Bronchial epithelial cell (primary cell): ENCODE measurements at regions not wholly inside any gene's neighbourhood (a gene's known extent, or its start where the extent isn't known, plus 50 kb on each side); places are given as distances from the start of the nearest gene placed in this dataset.

Experiments
- DNase-seq: peaks from one replicate; pipeline ENCODE4 v3.0.0-alpha.2; 2010; ENCODE audit warnings: low read depth
- FAIRE-seq: peaks from 2 replicates; lab custom pipeline; 2011; peaks lifted over from hg19 to GRCh38; lab: Jason Lieb, UNC
- H3K27me3 ChIP-seq: 2 replicates; pipeline ENCODE4 v1.5.1; 2011; ENCODE audit warnings: low read length; ENCODE audit not compliant: control insufficient read depth, insufficient read depth
- H3K36me3 ChIP-seq: 2 replicates; pipeline ENCODE4 v1.5.1; 2011; ENCODE audit warnings: low read length; ENCODE audit not compliant: control insufficient read depth, insufficient read depth
- H3K4me3 ChIP-seq: 2 replicates; pipeline ENCODE4 v1.5.1; 2011; ENCODE audit warnings: mild to moderate bottlenecking, low read depth, low read length, control low read depth
- CTCF ChIP-seq: IDR thresholded peaks from 2 replicates; pipeline ENCODE4 v1.5.1; 2011; ENCODE audit warnings: mild to moderate bottlenecking, moderate library complexity, low read length, control low read depth, inconsistent platforms; ENCODE audit not compliant: insufficient read depth, severe bottlenecking

DNA sequence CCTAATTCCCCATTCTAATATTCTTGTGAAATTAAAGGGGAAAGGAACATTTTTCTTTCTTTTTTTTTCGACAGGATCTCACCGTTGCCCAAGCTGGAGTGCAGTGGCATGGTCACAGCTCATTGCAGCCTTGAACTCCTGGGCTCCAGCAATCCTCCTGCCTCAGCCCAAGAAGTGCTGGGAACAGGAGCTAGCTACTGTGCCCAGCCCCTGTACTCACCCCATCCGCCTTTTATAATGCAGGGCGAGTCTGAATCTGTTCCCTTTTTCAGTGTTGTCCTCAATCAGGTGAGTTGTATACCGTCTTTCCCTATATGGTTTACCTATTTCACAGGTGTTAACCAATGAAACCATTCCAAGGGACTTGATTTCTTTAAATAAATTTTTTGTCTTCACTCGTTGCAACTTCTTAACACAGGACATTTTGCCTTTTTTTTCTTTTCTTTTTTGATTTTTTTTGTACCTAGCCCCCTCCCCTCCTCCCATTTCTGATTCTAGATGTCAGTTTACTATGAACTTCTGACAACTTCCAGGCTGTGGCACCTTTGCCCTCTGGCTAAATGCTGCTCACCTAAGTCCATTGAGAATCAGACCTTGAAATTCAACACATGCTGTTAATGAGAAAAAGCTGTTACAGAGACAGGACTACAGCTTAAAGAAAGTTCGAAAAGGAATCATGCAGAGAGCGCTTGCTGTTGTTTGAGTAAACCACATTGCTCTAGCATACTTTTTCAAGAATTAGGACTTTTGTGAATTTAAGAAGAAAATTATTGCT lies 562.1 kb upstream of the KLF12 start:
- Histone ChIP-seq H3K4me3 (no peak overlapping the region), H3K27me3 (no peaks in the 10 kb centered on the region), H3K36me3 (no peaks in the 10 kb centered on the region)
- FAIRE-seq, result no peak
- TF ChIP-seq CTCF, result no peak
- DNase-seq, result no peak

DNA sequence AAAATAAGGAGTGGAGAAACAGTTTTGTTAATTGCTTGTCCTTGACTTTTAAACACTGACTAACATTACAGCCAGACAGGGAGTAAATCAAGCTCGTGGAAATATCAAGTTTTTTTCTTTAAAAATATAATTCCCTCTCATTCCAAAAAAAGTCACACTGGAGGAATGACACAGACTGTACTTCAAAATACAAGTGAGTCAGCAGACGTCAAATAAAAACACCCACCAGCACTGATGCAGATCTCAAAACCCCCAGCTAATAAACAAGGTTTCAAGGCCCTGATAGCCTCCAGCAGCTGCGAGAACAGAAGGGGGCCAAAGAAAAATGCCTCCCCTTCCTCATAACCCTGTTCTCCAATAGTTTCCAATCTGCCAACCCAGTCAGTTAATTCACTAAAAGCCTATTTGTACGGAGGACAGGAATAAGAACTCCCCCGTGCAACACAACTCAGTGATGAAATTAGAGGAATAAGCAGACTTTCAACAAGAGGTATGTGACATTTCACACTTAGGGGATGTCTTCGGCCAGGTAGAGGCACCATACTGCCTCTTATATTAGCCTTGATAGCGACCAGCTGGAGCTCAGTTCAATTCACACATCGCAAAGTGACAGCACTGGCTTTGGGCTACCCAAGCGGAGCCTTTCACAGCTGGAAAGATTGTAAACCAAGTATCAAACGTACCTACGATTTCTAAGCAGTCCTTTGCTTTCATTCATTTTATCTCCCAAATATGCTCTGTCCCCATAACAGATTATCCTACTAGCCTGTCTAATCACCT lies 561.0 kb upstream of the KLF12 start:
- Histone ChIP-seq H3K4me3 (no peak overlapping the region), H3K27me3 (no peaks in the 10 kb centered on the region), H3K36me3 (no peaks in the 10 kb centered on the region)
- DNase-seq, result no peak
- FAIRE-seq, result no peak
- TF ChIP-seq CTCF, result no peak

DNA sequence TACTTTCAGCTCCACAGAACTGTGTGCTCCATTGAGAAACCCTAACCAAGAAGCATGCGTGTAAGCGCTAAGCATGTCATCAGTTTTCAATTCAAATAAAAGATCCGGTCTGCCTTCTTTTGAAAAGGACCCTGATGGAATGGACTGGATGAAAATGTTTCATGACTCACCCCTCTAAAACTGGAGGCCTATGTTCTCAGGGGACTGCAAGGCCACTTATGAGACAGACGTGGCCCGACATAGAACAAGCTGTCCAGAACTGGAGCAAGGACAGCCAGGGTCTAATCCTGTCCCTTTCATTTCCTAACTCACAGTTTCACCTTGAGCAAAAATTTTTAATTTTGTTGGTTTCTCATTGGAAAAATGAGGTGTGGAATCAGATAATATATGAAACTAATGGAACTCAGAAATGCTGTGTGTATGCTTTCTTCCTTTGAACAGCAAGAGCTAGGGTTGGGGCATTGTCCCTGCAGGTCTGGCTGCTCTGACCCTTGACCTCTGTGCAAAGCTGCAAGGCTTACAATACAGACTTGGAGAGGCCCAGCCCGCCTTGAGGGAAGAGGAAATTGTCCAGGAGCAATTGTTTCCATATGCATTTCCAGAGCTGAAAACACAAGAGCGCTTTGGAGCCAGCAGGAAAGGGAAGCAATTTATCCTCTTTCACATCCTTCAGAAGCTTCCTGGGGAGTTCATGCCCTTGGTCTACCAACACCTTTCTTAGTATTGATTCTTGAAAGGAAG lies 553.4 kb upstream of the KLF12 start:
- Histone ChIP-seq H3K27me3 (no peaks in the 10 kb centered on the region), H3K4me3 (no peak overlapping the region), H3K36me3 (no peaks in the 10 kb centered on the region)
- FAIRE-seq, result no peak
- no peak for TF ChIP-seq CTCF
- DNase-seq, result no peak

DNA sequence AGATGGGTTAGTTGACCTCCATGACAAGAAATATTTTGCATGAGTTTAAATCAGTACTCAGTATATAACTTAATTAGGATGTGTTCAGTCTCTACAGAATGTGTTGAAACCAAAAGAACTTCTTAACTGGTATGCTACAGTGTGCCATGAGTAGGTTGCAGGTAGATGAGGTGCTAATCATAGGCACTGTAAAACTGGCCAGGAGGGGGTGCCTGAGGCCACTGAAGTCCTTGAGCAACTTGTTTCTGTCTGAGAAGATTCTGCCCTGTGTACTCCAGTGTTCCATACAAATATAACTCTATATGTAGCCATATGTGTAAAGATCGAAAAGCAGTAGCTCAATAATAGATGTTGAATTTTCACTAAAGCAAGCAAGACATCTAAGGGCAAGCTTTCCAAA lies 549.2 kb upstream of the KLF12 start:
- H3K36me3 ChIP-seq, result no peaks in the 10 kb centered on the region
- FAIRE-seq (no peak), DNase-seq (peak; percentile 34)
- H3K4me3 ChIP-seq, result no peak overlapping the region
- no peaks in the 10 kb centered on the region for H3K27me3 ChIP-seq
- peak; percentile 47 for TF ChIP-seq CTCF

DNA sequence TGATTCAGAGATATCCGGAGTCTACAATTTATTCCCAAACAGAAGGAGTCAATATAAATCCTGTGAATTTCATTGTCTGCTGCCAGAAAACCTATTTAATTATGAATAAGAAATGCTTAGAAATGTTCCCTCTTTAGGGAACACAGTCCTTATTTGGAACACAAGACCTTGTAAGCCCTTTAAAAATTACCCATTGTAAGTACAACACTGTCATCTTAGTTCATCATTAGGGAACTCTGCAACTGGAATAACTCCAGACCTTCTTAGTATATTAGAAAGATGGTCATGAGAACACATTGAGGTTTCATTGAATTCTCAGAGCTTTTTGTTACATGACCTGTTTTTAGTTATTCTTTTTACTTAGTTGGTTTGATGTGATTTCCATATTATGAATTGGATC lies 548.5 kb upstream of the KLF12 start:
- no peaks in the 10 kb centered on the region for H3K36me3 ChIP-seq
- H3K4me3 ChIP-seq, result no peak overlapping the region
- no peaks in the 10 kb centered on the region for H3K27me3 ChIP-seq
- DNase-seq (no peak), FAIRE-seq (no peak)
- TF ChIP-seq CTCF, result no peak
